ENCODE measurements at regions not wholly inside any gene's neighbourhood (a gene's known extent, or its start where the extent isn't known, plus 50 kb on each side); places are given as distances from the start of the nearest gene placed in this dataset.

GRCh38 chr5:30608501-30608900, 585.0 kb upstream of the CDH6 start:
- Mint-ChIP-seq H3K27me3 (ENCODE audit: insufficient read depth) (no peaks in the 10 kb centered on the region), H3K9me3 (peaks cover 11% of the 10 kb centered on the region), H3K27ac (no peak overlapping the region), H3K4me1 (ENCODE audit: low read depth) (no peaks in the 10 kb centered on the region), H3K36me3 (ENCODE audit: low read depth) (no peaks in the 10 kb centered on the region), H3K4me3 (no peak overlapping the region)
- TF ChIP-seq, protein P1, sequence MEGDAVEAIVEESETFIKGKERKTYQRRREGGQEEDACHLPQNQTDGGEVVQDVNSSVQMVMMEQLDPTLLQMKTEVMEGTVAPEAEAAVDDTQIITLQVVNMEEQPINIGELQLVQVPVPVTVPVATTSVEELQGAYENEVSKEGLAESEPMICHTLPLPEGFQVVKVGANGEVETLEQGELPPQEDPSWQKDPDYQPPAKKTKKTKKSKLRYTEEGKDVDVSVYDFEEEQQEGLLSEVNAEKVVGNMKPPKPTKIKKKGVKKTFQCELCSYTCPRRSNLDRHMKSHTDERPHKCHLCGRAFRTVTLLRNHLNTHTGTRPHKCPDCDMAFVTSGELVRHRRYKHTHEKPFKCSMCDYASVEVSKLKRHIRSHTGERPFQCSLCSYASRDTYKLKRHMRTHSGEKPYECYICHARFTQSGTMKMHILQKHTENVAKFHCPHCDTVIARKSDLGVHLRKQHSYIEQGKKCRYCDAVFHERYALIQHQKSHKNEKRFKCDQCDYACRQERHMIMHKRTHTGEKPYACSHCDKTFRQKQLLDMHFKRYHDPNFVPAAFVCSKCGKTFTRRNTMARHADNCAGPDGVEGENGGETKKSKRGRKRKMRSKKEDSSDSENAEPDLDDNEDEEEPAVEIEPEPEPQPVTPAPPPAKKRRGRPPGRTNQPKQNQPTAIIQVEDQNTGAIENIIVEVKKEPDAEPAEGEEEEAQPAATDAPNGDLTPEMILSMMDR (IDR thresholded peaks at IDR 0.05): no peak
- no peak for DNase-seq

DNA sequence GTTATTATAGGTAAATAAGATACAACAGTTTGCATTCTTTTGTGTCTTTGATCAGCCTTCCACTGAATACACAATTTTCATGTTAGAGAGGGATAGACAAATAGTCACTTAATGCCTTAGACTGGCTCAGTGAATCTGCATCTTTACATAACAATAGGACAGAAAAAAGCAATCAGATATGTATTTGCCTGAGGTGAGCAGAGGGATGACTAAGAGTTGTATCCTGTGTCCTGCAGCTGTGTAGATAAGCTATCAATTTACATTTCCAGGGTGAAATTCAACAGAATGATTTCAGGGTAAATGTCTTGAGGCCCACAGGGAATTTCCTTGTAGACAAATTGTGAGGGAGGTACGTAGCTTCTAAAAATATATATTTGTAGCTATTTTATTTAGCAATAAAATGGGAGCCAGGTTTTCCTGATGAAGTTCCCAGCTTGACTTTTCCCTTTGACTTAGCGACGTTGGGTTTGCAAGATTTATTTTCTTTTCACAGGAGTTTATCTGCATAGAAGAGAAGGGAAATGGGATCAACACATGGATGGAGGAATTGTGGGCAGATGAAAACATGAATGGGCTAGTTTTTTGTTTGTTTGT, 586.1 kb upstream of the CDH6 start:
- peaks cover 11% of the 10 kb centered on the region for H3K9me3 Mint-ChIP-seq
- TF ChIP-seq, protein P1 (IDR thresholded peaks at IDR 0.05): no peak
- H3K36me3 Mint-ChIP-seq (ENCODE audit: low read depth): no peaks in the 10 kb centered on the region
- no peak for DNase-seq
- H3K27me3 Mint-ChIP-seq (ENCODE audit: insufficient read depth): no peaks in the 10 kb centered on the region
- H3K27ac Mint-ChIP-seq: no peak overlapping the region
- no peak overlapping the region for H3K4me3 Mint-ChIP-seq
- H3K4me1 Mint-ChIP-seq (ENCODE audit: low read depth): no peaks in the 10 kb centered on the region

DNA sequence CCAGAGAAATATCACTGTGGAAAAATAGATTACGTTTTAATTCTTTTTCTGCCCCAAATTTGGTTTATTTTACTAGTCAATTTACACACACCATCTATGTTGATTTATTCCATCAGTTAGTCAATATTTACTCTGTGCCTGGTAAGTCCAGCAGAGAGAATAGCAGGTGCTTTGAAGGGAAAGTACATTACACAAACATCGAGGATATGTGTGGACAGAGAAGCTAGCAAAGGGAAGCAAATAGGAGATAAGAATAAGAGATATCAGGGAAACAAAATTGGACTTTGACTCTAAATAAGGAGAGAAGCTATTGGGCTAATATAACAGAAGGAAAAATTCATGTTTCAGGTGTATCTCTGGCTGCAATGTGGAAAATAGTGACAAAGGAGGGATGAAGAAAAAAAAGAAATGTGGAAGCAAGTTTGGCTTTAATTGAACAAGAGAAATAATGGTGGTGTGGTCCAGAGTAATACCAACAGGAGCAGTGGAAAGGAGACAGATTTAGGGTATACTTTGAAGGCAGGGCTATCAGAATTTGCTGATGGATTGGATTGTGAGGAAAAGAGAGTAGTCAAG, 587.7 kb upstream of the CDH6 start:
- Mint-ChIP-seq H3K4me3 (no peak overlapping the region), H3K27ac (no peak overlapping the region), H3K4me1 (ENCODE audit: low read depth) (no peaks in the 10 kb centered on the region), H3K9me3 (peaks cover 16% of the 10 kb centered on the region), H3K36me3 (ENCODE audit: low read depth) (no peaks in the 10 kb centered on the region), H3K27me3 (ENCODE audit: insufficient read depth) (no peaks in the 10 kb centered on the region)
- no peak for DNase-seq
- TF ChIP-seq, protein P1 (IDR thresholded peaks at IDR 0.05): no peak

GRCh38 chr5:30604648-30605262, 588.7 kb upstream of the CDH6 start:
- Mint-ChIP-seq H3K27ac (no peak overlapping the region), H3K9me3 (peaks cover 23% of the 10 kb centered on the region), H3K27me3 (ENCODE audit: insufficient read depth) (no peaks in the 10 kb centered on the region), H3K4me1 (ENCODE audit: low read depth) (no peaks in the 10 kb centered on the region), H3K36me3 (ENCODE audit: low read depth) (no peaks in the 10 kb centered on the region), H3K4me3 (no peak overlapping the region)
- TF ChIP-seq, protein P1 (IDR thresholded peaks at IDR 0.05): no peak
- DNase-seq: no peak

- Mint-ChIP-seq H3K4me3 (no peak overlapping the region), H3K9me3 (peaks cover 34% of the 10 kb centered on the region), H3K27ac (no peak overlapping the region), H3K27me3 (ENCODE audit: insufficient read depth) (no peaks in the 10 kb centered on the region), H3K4me1 (ENCODE audit: low read depth) (no peaks in the 10 kb centered on the region), H3K36me3 (ENCODE audit: low read depth) (no peaks in the 10 kb centered on the region)
- TF ChIP-seq, protein P1 (IDR thresholded peaks at IDR 0.05): no peak
- DNase-seq: no peak
Observed at GRCh38 chr5:30600892-30601291, 592.6 kb upstream of the CDH6 start.
